Muscle of back (tissue), 3 donors: ENCODE measurements at regions not wholly inside any gene's neighbourhood (a gene's known extent, or its start where the extent isn't known, plus 50 kb on each side); places are given as distances from the start of the nearest gene placed in this dataset.
"Not testable (repeated sequence)": the region's sequence is repeated elsewhere in the genome, so short reads cannot be mapped to it uniquely, and the experiment has no call there.

Experiments used
- DNase-seq, 3 donors: peaks; one replicate each; pipeline versions ENCODE4 v3.0.0 to v3.0.0-alpha.2; 2013

GRCh38 chr4:3595627-3596291 is 63.5 kb upstream of the LRPAP1 start:
- DNase-seq, result not testable (repeated sequence)

GRCh38 chr4:3594751-3595150 is 62.5 kb upstream of the LRPAP1 start:
- not testable (repeated sequence) for DNase-seq

GRCh38 chr4:3589946-3590924 is 58.0 kb upstream of the LRPAP1 start:
- DNase-seq, result not testable (repeated sequence)

- DNase-seq, result not testable (repeated sequence)
These were observed 57.2 kb upstream of the LRPAP1 start for GRCh38 chr4:3589379-3589778.

GRCh38 chr4:3588517-3589194 is 56.4 kb upstream of the LRPAP1 start:
- not testable (repeated sequence) for DNase-seq

- DNase-seq, result not testable (repeated sequence)
These were observed 54.4 kb upstream of the LRPAP1 start for GRCh38 chr4:3586596-3586995.

- DNase-seq, result peak in 2 of 3 donors; percentile 11 to 53
These were observed 53.3 kb upstream of the LRPAP1 start for GRCh38 chr4:3585567-3585966.

GRCh38 chr4:3582091-3582475 is 49.9 kb upstream of the LRPAP1 start:
- DNase-seq, result no peak
